ENCODE measurements at regions not wholly inside any gene's neighbourhood (a gene's known extent, or its start where the extent isn't known, plus 50 kb on each side); places are given as distances from the start of the nearest gene placed in this dataset.

DNA sequence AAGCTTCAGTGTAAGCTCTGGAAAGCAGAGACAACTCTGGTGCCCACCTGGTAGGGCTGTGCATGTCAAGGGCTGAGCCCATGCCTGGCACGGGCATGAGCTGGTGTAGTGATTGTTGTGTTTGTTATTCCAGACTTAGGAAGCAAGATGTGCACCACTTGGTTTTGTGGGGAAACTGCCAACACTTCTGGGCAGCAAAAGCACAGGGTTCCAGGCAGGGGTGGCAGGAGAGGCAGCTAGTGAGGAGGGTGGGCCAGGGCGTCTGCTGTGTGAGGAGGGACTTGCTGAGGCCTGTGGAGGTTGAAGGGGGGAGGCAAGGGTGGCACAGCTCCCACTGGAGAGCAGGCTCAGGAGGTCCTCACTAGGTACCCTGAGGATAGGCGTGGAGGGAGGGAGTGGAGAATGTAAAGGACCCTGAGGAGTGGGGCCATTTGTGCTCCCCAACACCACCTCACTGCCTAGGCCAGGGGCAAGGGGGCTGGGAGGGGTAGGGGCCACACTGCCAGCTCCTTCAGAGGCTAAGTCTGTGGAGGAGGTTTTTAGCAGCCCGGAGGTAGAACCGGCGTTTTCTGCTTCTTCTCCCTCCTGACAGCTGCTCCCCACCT, 104.0 kb upstream of the POU3F3 start (continued):
- TF ChIP-seq TEAD4 (IDR thresholded peaks at IDR 0.05; ENCODE audit: low read depth, low read length): no peak
- TF ChIP-seq EP300 (IDR thresholded peaks at IDR 0.05; ENCODE audit: borderline replicate concordance in 1 of 2, low read depth in 2 of 2, low read length in 2 of 2): no peak
- TF ChIP-seq SP4 (IDR thresholded peaks at IDR 0.05; ENCODE audit: low read length): no peak

Measured in H1 (cell line).